NCI-H345 (cell line): ENCODE measurements at regions not wholly inside any gene's neighbourhood (a gene's known extent, or its start where the extent isn't known, plus 50 kb on each side); places are given as distances from the start of the nearest gene placed in this dataset.

ENCODE experiments used
- DNase-seq: peaks from one replicate; lab custom pipeline; 2025; lab: John Stamatoyannopoulos, UW

GRCh38 chr18:73918816-73919215, 228.8 kb downstream of the FBXO15 start:
- DNase-seq: no peak

GRCh38 chr18:73917046-73917445, 230.6 kb downstream of the FBXO15 start:
- DNase-seq: no peak

- no peak for DNase-seq
Observed at GRCh38 chr18:73913505-73913904, 234.1 kb downstream of the FBXO15 start.

- no peak for DNase-seq
Observed at GRCh38 chr18:73908323-73908722, 239.3 kb downstream of the FBXO15 start.

DNA sequence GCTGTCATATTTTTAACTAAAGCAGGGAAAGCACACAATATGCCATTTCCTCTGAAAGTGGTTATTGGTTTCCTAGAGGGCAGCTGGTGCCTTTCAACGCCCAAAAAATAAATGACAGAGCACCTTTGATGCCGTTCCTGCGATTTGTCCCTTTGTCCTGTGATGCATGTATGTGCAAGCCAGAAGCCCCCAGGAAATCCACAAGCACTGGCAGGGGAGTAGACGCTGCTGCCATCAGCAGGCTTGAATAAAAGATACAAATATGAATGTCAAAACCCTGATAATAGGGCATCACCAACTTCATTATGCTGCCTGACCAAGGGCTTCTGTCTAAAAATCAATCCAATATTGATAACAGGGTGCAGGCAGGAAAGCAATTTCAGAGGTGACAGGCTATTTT, 246.1 kb downstream of the FBXO15 start:
- DNase-seq: no peak

DNA sequence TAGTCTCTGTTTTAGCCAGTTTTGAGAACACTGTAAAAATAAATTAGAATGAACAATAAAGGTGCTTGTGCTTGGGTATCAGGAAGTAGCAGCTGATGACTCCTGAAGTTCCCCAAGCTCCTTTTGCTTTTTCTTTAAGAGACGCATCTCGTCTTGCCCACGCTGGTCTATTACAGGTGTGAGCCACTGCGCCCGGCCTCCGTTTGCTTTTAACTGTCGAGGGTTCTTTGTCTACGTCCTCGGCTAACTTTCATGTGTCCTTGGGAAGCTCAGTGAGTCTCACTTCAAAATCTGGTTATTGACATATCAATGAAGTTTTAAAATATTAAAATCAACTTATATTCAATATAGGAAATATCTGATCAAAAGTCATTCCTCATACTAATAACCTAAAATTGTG, 246.5 kb downstream of the FBXO15 start:
- DNase-seq: no peak

- DNase-seq: no peak
Observed at GRCh38 chr18:73900106-73900835, 247.4 kb downstream of the FBXO15 start.

DNA sequence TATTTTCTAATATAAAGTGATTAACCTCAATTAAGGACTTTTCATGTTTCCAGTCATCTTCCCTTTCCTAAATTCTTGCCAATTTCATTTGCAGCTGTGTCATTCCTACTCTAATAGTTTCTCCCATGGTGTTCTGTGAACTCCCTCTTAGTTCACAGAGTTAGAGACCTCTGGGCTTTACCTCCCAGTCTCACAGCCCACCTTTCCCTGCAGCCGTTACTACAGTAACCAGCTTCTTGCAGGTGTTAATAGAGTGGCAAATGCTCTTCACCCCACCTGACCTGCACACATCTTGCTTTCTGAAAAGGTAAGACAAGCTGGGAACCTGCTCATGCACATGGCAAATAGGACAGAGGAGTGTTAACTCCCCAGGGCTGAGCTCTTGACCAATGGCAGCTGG, 250.1 kb downstream of the FBXO15 start:
- no peak for DNase-seq

- DNase-seq: no peak
Observed at GRCh38 chr18:73896685-73897084, 250.9 kb downstream of the FBXO15 start.

GRCh38 chr18:73895701-73896100, 251.9 kb downstream of the FBXO15 start:
- DNase-seq: peak; percentile 34

DNA sequence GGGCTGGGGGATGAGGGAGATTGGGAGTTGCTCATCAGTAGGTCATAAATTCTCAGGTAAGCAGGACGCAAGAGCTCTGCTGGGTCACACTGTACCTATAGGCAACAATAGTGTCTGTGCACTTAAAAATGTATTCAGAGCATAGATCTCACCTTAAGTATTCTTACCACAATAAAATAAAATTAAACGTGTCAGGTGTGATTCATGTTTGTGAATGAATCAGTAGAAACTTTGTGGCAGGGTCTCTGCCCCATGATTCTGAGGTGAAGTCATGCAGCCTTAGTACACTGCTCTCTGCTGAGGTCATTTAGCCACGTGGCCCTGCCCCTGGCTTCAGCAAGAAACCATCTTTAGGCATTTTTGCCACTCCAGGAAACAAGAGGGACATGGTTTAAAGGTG, 253.8 kb downstream of the FBXO15 start:
- DNase-seq: no peak

GRCh38 chr18:73891572-73892421, 255.8 kb downstream of the FBXO15 start:
- DNase-seq: no peak

DNA sequence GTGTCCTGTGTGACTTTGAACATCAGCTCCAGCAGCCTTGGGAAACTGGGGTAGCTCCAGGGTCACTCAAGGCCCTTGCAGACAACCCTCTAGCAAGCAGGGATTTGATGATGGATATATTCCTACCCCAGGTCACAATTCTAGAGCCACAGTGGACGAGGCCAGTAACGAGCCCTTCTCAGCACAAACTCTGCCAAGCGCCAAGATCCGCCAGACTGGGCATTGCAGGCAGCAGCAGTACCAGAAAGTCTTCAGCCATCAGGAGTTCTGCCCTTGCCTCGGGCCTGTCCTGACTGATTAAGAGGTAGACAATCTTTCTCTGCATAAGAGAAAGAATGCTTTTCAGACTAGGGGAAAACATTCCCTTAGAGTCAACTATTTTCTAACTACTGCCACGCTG, 259.1 kb downstream of the FBXO15 start:
- DNase-seq: no peak

DNA sequence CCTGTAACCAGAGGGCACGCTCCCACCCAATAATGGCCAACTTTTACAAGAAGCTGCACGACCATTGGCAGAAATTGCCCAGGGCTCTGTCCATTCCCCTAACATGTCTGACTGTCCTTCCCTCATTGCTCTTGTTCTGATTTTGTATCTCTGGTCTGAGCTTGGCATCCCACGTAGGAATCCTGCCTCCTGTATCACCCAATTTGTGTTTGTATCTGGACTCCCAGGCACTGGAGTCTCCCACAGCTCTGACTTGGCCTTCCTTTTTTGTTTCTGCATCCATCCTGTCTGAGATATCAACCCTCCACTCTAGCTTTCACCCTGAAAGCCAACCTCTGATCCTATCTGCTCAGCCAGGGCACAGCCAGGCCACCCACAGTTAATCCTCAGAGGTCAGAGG, 259.8 kb downstream of the FBXO15 start:
- no peak for DNase-seq

DNA sequence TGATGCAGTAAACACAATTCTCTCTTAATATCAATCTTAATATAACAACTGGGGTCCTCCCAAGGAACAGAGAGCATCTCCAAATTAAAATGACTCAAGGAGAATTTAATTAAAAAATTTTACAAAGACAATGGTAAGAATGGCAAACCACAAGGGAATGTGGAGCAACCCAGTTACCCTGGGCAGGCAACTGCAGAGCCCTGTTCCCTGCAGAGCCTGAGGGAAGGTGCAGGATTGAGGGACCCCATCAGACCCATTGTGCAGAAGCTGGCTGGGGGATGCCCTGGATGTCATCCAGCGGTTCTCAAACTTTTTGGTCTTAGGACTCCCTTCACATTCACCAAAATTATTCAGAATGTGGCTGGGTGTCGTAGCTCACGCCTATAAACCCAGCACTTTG, 262.8 kb downstream of the FBXO15 start:
- DNase-seq: no peak

- no peak for DNase-seq
Observed at GRCh38 chr18:73881396-73881917, 266.2 kb downstream of the FBXO15 start.

GRCh38 chr18:73880387-73880786, 267.2 kb downstream of the FBXO15 start:
- DNase-seq: no peak

GRCh38 chr18:73879766-73880165, 267.9 kb downstream of the FBXO15 start:
- DNase-seq: no peak

GRCh38 chr18:73879328-73879727, 268.3 kb downstream of the FBXO15 start:
- DNase-seq: no peak

- DNase-seq: no peak
Observed at GRCh38 chr18:73869182-73869581, 278.5 kb downstream of the FBXO15 start.

DNA sequence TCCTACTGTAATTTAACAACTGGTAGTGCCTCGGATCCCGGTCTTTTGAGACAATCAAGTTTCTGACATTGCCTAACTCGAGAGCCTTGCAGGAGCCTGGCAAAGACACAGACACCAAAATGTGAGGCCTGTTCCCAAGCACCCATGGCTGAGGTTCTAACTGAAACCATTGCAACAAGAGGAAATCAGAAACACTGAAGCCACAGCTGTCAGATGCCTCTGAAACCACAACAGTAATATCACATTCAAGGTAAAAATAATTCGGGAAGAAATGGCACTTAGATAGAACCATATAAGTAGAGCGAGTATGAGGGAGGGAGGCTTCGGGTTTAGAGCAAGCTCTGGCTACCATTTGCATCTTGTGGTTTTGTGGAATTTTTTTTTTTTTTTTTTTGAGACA, 285.9 kb downstream of the FBXO15 start:
- DNase-seq: no peak

GRCh38 chr18:73859837-73860397, 287.7 kb downstream of the FBXO15 start:
- DNase-seq: no peak
